IMR-90 (cell line): ENCODE measurements at regions not wholly inside any gene's neighbourhood (a gene's known extent, or its start where the extent isn't known, plus 50 kb on each side); places are given as distances from the start of the nearest gene placed in this dataset.
A peak's percentile ranks its signal among the peaks of the same experiment; 100 is the strongest.

Source experiments
- ATAC-seq: fragments of 200-7000 bp; cut with Tn5 transposase; 2 replicates; pipeline ENCODE4 v1.9.1; 2020; ENCODE audit warnings: low read depth, mild to moderate bottlenecking, moderate library complexity
- BruUV-seq: library from RNA; stranded (reverse); fragments of 400-500 nt; replicated peaks from 2 replicates; lab custom pipeline; 2021; lab: Mats Ljungman, UMichigan
- CTCF ChIA-PET: fragments of 300-600 bp; formaldehyde crosslinking; extraction: SDS; loops from one replicate; lab custom pipeline; 2021; ENCODE audit warnings: antibody characterized with exemption; lab: Yijun Ruan, JAX
- POLR2A ChIA-PET: fragments of 300-600 bp; sonication (Branson Sonifier 250); formaldehyde crosslinking; loops from one replicate; lab custom pipeline; 2022; ENCODE audit warnings: antibody characterized with exemption; ENCODE audit not compliant: unreplicated experiment; lab: Charles Lee
- DNase-seq: peaks from one replicate; pipeline ENCODE4 v3.0.0; 2013
- H2AFZ ChIP-seq: replicated peaks from 2 replicates; pipeline ENCODE3; 2013; ENCODE audit warnings: low read length, mild to moderate bottlenecking; ENCODE audit not compliant: poor library complexity
- H2AK5ac ChIP-seq: 2 replicates; pipeline ENCODE4 v1.6.1; 2013; ENCODE audit warnings: low read depth, low read length, inconsistent platforms
- H2AK9ac ChIP-seq: replicated peaks from 2 replicates; pipeline ENCODE3; 2013; ENCODE audit warnings: mild to moderate bottlenecking, low read depth, low read length, moderate library complexity; ENCODE audit not compliant: poor library complexity
- H2BK120ac ChIP-seq: 2 replicates; pipeline ENCODE4 v1.6.1; 2013; ENCODE audit warnings: low read depth, low read length, inconsistent platforms
- H2BK15ac ChIP-seq: 3 replicates; pipeline ENCODE4 v1.6.1; 2013; ENCODE audit warnings: low read depth, low read length, inconsistent platforms
- H2BK20ac ChIP-seq: 2 replicates; pipeline ENCODE4 v1.6.1; 2013; ENCODE audit warnings: low read depth, mild to moderate bottlenecking, inconsistent platforms, low read length, moderate library complexity
- H2BK5ac ChIP-seq: 2 replicates; pipeline ENCODE4 v1.6.1; 2013; ENCODE audit warnings: mild to moderate bottlenecking, low read depth, low read length, inconsistent platforms; ENCODE audit not compliant: poor library complexity, severe bottlenecking
- H3K14ac ChIP-seq: replicated peaks from 2 replicates; pipeline ENCODE4 v1.6.1; 2013; ENCODE audit warnings: low read depth, low read length, inconsistent platforms
- H3K18ac ChIP-seq: 2 replicates; pipeline ENCODE4 v1.6.1; 2013; ENCODE audit warnings: low read depth, low read length, control low read depth
- H3K23ac ChIP-seq: 2 replicates; pipeline ENCODE4 v1.6.1; 2013; ENCODE audit warnings: low read depth, low read length, inconsistent platforms
- H3K27ac ChIP-seq: 2 replicates; pipeline ENCODE4 v1.5.1; 2013; ENCODE audit warnings: mild to moderate bottlenecking, control low read depth, low read length; ENCODE audit not compliant: insufficient read depth
- H3K27me3 ChIP-seq: 2 replicates; pipeline ENCODE4 v1.6.1; 2013; ENCODE audit warnings: low read length; ENCODE audit not compliant: control insufficient read depth, insufficient read depth
- H3K36me3 ChIP-seq: 2 replicates; pipeline ENCODE4 v1.6.1; 2013; ENCODE audit warnings: low read length, mixed read lengths; ENCODE audit not compliant: control insufficient read depth, insufficient read depth
- H3K4ac ChIP-seq: 2 replicates; pipeline ENCODE4 v1.6.1; 2013; ENCODE audit warnings: low read depth, low read length, inconsistent platforms
- H3K4me1 ChIP-seq: 2 replicates; pipeline ENCODE4 v1.6.1; 2013; ENCODE audit warnings: low read length, mixed read lengths; ENCODE audit not compliant: control insufficient read depth, insufficient read depth
- H3K4me2 ChIP-seq: 2 replicates; pipeline ENCODE4 v1.6.1; 2013; ENCODE audit warnings: low read depth, mild to moderate bottlenecking, control low read depth, low read length, moderate library complexity
- H3K4me3 ChIP-seq: 2 replicates; pipeline ENCODE4 v1.5.1; 2013; ENCODE audit warnings: low read depth, mild to moderate bottlenecking, control low read depth, low read length, moderate library complexity; ENCODE audit not compliant: insufficient read depth
- H3K56ac ChIP-seq: 2 replicates; pipeline ENCODE4 v1.6.1; 2013; ENCODE audit warnings: low read length, inconsistent platforms; ENCODE audit not compliant: insufficient read depth; ENCODE audit errors: extremely low read depth
- H3K79me1 ChIP-seq, 2 experiments: 2 replicates each; pipeline ENCODE4 v1.6.1; 2013; ENCODE audit warnings: low read length in 2 of 2, inconsistent platforms in 1 of 2, low read depth in 1 of 2
- H3K9ac ChIP-seq: 2 replicates; pipeline ENCODE4 v1.6.1; 2013; ENCODE audit warnings: low read depth, low read length, control low read depth
- H3K9me1 ChIP-seq: 2 replicates; pipeline ENCODE4 v1.6.1; 2013; ENCODE audit warnings: low read length, inconsistent platforms; ENCODE audit not compliant: insufficient read depth
- H3K9me3 ChIP-seq: 2 replicates; pipeline ENCODE4 v1.6.1; 2013; ENCODE audit warnings: low read length; ENCODE audit not compliant: control insufficient read depth, insufficient read depth
- H4K20me1 ChIP-seq: 2 replicates; pipeline ENCODE4 v1.6.1; 2013; ENCODE audit warnings: low read length, inconsistent platforms; ENCODE audit not compliant: insufficient read depth
- H4K5ac ChIP-seq: 2 replicates; pipeline ENCODE4 v1.6.1; 2013; ENCODE audit warnings: mild to moderate bottlenecking, low read depth, low read length, control low read depth
- H4K8ac ChIP-seq, 2 experiments: 2 replicates each; pipeline ENCODE4 v1.6.1; 2013; ENCODE audit warnings: low read depth in 2 of 2, low read length in 2 of 2, control low read depth in 1 of 2, inconsistent platforms in 1 of 2
- H4K91ac ChIP-seq: 2 replicates; pipeline ENCODE4 v1.6.1; 2013; ENCODE audit warnings: low read depth, low read length, inconsistent platforms; ENCODE audit not compliant: insufficient read depth
- BHLHE40 ChIP-seq: fragments of 150-350 bp; IDR thresholded peaks from 2 replicates; pipeline ENCODE4 v1.6.1; 2016; ENCODE audit warnings: mild to moderate bottlenecking, low read depth, low read length
- CEBPB ChIP-seq: IDR thresholded peaks from 2 replicates; pipeline ENCODE4 v1.6.1; 2012; ENCODE audit warnings: low read depth, low read length, improper control_type of control experiment
- CHD1 ChIP-seq: IDR thresholded peaks from 2 replicates; pipeline ENCODE4 v1.6.1; 2012; ENCODE audit warnings: low read depth, low read length, improper control_type of control experiment
- FOS ChIP-seq: fragments of 150-350 bp; IDR thresholded peaks from 2 replicates; pipeline ENCODE4 v1.6.1; 2016; ENCODE audit warnings: low read depth, low read length
- MAFK ChIP-seq: IDR thresholded peaks from 2 replicates; pipeline ENCODE4 v1.6.1; 2012; ENCODE audit warnings: low read depth, low read length, improper control_type of control experiment
- MAZ ChIP-seq: IDR thresholded peaks from 2 replicates; pipeline ENCODE4 v1.6.1; 2012; ENCODE audit warnings: low read depth, mild to moderate bottlenecking, low read length, improper control_type of control experiment, moderate library complexity, borderline replicate concordance
- MXI1 ChIP-seq: IDR thresholded peaks from 2 replicates; pipeline ENCODE4 v1.6.1; 2012; ENCODE audit warnings: low read depth, mild to moderate bottlenecking, low read length, moderate library complexity, borderline replicate concordance
- NFE2L2 ChIP-seq: fragments of 150-350 bp; IDR thresholded peaks from 2 replicates; pipeline ENCODE4 v1.6.1; 2016; ENCODE audit warnings: low read depth, mild to moderate bottlenecking, low read length
- POLR2A ChIP-seq: IDR thresholded peaks from 2 replicates; pipeline ENCODE4 v1.6.1; 2012; ENCODE audit warnings: mild to moderate bottlenecking, low read depth, low read length
- RAD21 ChIP-seq: IDR thresholded peaks from 2 replicates; pipeline ENCODE4 v1.6.1; 2012; ENCODE audit warnings: low read length, improper control_type of control experiment
- RCOR1 ChIP-seq: IDR thresholded peaks from 2 replicates; pipeline ENCODE4 v1.6.1; 2012; ENCODE audit warnings: mild to moderate bottlenecking, low read length, improper control_type of control experiment; ENCODE audit not compliant: insufficient replicate concordance
- RFX5 ChIP-seq: IDR thresholded peaks from 2 replicates; pipeline ENCODE4 v1.8.0; 2012; ENCODE audit warnings: low read depth, mild to moderate bottlenecking, low read length, moderate library complexity
- SMC3 ChIP-seq: fragments of 150-350 bp; IDR thresholded peaks from 2 replicates; pipeline ENCODE4 v1.6.1; 2016; ENCODE audit warnings: low read depth, mild to moderate bottlenecking, antibody characterized with exemption, low read length, moderate library complexity
- USF2 ChIP-seq: fragments of 150-350 bp; IDR thresholded peaks from 2 replicates; pipeline ENCODE4 v1.6.1; 2017; ENCODE audit warnings: mild to moderate bottlenecking, antibody characterized with exemption, low read length, low read depth
- WGBS, 2 experiments: methylation state at CpG; one replicate each; pipeline versions ENCODE4 v1.1.5 to v1.1.7; 2013; ENCODE audit warnings: missing lambda C conversion rate in 2 of 2; ENCODE audit not compliant: insufficient read length in 1 of 2; ENCODE audit errors: extremely low coverage in 2 of 2; 5-methylcytosine and 5-hydroxymethylcytosine counted together
- dilution Hi-C: fragments of 300-500 bp; cut with HindIII; formaldehyde crosslinking; loops from one replicate; pipeline ENCODE4 v1.14.3; 2018; ENCODE audit warnings: low sequenced_read_pairs; ENCODE audit not compliant: unreplicated experiment
- in situ Hi-C: fragments of 300-500 bp; cut with MboI; formaldehyde crosslinking; loops from 3 replicates; pipeline ENCODE4 v1.14.3; 2019; ENCODE audit warnings: low sequenced_read_pairs, inconsistent platforms, mixed read lengths
- intact Hi-C: fragments of 100-400 bp; cut with micrococcal nuclease; formaldehyde crosslinking; loops from 2 replicates; pipeline ENCODE4 v1.10.0; 2022
- TF ChIP-seq, protein P1 (sequence below): conservative IDR thresholded peaks from 2 replicates; pipeline ENCODE4 v1.5.1; 2012; ENCODE audit warnings: mild to moderate bottlenecking, low read depth, low read length, improper control_type of control experiment
- TF ChIP-seq, protein P2 (sequence below): fragments of 150-350 bp; IDR thresholded peaks from 2 replicates; pipeline ENCODE4 v1.6.1; 2016; ENCODE audit warnings: low read depth, mild to moderate bottlenecking, low read length, moderate library complexity, borderline replicate concordance

- Histone ChIP-seq H3K56ac (no peak overlapping the region), H2BK5ac (no peak overlapping the region), H2BK20ac (no peak overlapping the region), H3K14ac (no peak overlapping the region), H3K4me1 (no peaks in the 10 kb centered on the region), H3K27me3 (peaks cover 25% of the 10 kb centered on the region), H3K79me1 (no peaks in the 10 kb centered on the region), H3K4me2 (no peak overlapping the region), H4K20me1 (no peaks in the 10 kb centered on the region), H4K5ac (no peak overlapping the region), H3K27ac (no peak overlapping the region), H3K9me1 (no peaks in the 10 kb centered on the region), H3K4ac (no peak overlapping the region), H3K23ac (no peak overlapping the region), H2AFZ (no peak overlapping the region), H2BK120ac (no peak overlapping the region), H3K18ac (no peak overlapping the region), H3K9me3 (no peaks in the 10 kb centered on the region; the same call in 1 of the 2 replicates), H3K36me3 (no peaks in the 10 kb centered on the region), H2AK9ac (no peak overlapping the region), H2AK5ac (no peak overlapping the region), H2BK15ac (no peak overlapping the region), H4K8ac (no peak overlapping the region), H4K91ac (no peak overlapping the region), H3K9ac (no peak overlapping the region), H3K4me3 (no peak overlapping the region)
- CTCF ChIA-PET: no interaction called here
- intact Hi-C loops (no loop called here), in situ Hi-C loops (no loop called here), dilution Hi-C loops (no loop called here)
- TF ChIP-seq BHLHE40: no peak
- TF ChIP-seq SMC3: no peak
- TF ChIP-seq CHD1: no peak
- TF ChIP-seq POLR2A: no peak
- no peak for TF ChIP-seq CEBPB
- TF ChIP-seq RCOR1: no peak
- TF ChIP-seq, protein P1, sequence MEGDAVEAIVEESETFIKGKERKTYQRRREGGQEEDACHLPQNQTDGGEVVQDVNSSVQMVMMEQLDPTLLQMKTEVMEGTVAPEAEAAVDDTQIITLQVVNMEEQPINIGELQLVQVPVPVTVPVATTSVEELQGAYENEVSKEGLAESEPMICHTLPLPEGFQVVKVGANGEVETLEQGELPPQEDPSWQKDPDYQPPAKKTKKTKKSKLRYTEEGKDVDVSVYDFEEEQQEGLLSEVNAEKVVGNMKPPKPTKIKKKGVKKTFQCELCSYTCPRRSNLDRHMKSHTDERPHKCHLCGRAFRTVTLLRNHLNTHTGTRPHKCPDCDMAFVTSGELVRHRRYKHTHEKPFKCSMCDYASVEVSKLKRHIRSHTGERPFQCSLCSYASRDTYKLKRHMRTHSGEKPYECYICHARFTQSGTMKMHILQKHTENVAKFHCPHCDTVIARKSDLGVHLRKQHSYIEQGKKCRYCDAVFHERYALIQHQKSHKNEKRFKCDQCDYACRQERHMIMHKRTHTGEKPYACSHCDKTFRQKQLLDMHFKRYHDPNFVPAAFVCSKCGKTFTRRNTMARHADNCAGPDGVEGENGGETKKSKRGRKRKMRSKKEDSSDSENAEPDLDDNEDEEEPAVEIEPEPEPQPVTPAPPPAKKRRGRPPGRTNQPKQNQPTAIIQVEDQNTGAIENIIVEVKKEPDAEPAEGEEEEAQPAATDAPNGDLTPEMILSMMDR: no peak
- no peak for TF ChIP-seq MAFK
- no peak for TF ChIP-seq FOS
- no peak for TF ChIP-seq USF2
- no peak for TF ChIP-seq MXI1
- TF ChIP-seq, protein P2, sequence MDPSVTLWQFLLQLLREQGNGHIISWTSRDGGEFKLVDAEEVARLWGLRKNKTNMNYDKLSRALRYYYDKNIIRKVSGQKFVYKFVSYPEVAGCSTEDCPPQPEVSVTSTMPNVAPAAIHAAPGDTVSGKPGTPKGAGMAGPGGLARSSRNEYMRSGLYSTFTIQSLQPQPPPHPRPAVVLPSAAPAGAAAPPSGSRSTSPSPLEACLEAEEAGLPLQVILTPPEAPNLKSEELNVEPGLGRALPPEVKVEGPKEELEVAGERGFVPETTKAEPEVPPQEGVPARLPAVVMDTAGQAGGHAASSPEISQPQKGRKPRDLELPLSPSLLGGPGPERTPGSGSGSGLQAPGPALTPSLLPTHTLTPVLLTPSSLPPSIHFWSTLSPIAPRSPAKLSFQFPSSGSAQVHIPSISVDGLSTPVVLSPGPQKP: no peak
- TF ChIP-seq RFX5: no peak
- TF ChIP-seq MAZ: no peak
- no peak for TF ChIP-seq RAD21
- TF ChIP-seq NFE2L2: no peak
- no peak for ATAC-seq
- peak; percentile 1 for DNase-seq
- POLR2A ChIA-PET: no interaction called here
- 25% methylated on average over 9 of the region's 36 CpGs; no CpG with 5 or more reads in 1 of the 2 experiments for WGBS, 2 experiments
- BruUV-seq: no TSS peak
Measured at GRCh38 chr1:143652744-143653428, 318.9 kb downstream of the FAM72C start.
